Aorta (tissue), 5 donors: ENCODE measurements at regions not wholly inside any gene's neighbourhood (a gene's known extent, or its start where the extent isn't known, plus 50 kb on each side); places are given as distances from the start of the nearest gene placed in this dataset.

Experiments used
- ATAC-seq: fragments of 200-7000 bp; cut with Tn5 transposase; one replicate; pipeline ENCODE4 v1.9.1; 2022; ENCODE audit warnings: moderate library complexity; ENCODE audit not compliant: low FRiP score
- DNase-seq, 2 donors: peaks; one replicate each; pipeline ENCODE4 v3.0.0-alpha.2; 2020
- H3K27ac ChIP-seq, 2 donors: one replicate each; pipeline ENCODE4 v1.5.1; 2013; ENCODE audit warnings: low read length in 2 of 2, mild to moderate bottlenecking in 2 of 2, moderate library complexity in 2 of 2, control low read depth in 1 of 2, inconsistent platforms in 1 of 2, low read depth in 1 of 2
- H3K27me3 ChIP-seq, 2 donors: one replicate each; pipeline ENCODE4 v1.6.1; 2013; ENCODE audit warnings: control low read depth in 1 of 2, low read length in 1 of 2, mild to moderate bottlenecking in 1 of 2, moderate library complexity in 1 of 2; ENCODE audit not compliant: insufficient read depth in 2 of 2, control insufficient read depth in 1 of 2
- H3K36me3 ChIP-seq, 2 donors: one replicate each; pipeline ENCODE4 v1.6.1; 2013; ENCODE audit warnings: control low read depth in 1 of 2, low read length in 1 of 2, mild to moderate bottlenecking in 1 of 2; ENCODE audit not compliant: insufficient read depth in 2 of 2, control insufficient read depth in 1 of 2
- H3K4me1 ChIP-seq, 2 donors: one replicate each; pipeline ENCODE4 v1.6.1; 2013; ENCODE audit warnings: low read length in 2 of 2, control low read depth in 1 of 2, mild to moderate bottlenecking in 1 of 2, moderate library complexity in 1 of 2; ENCODE audit not compliant: insufficient read depth in 2 of 2, control insufficient read depth in 1 of 2
- H3K4me3 ChIP-seq, 2 donors: one replicate each; pipeline ENCODE4 v1.5.1; 2013; ENCODE audit warnings: low read length in 2 of 2, control low read depth in 1 of 2, mild to moderate bottlenecking in 1 of 2
- H3K9me3 ChIP-seq: one replicate; pipeline ENCODE4 v1.6.1; 2013; ENCODE audit warnings: mild to moderate bottlenecking, low read length; ENCODE audit not compliant: control insufficient read depth
- WGBS, 2 donors: extraction: QIAGEN DNeasy Blood & Tissue Kit; methylation state at CpG; one replicate each; pipeline ENCODE4 v1.1.7; 2013; 5-methylcytosine and 5-hydroxymethylcytosine counted together
- intact Hi-C, 2 donors: fragments of 100-400 bp; cut with DNase I; formaldehyde crosslinking; loops; one replicate each; pipeline versions ENCODE4 v1.14.2 to v1.15.0; 2022
- donor health status: healthy with polysubstance abuse.
- donor health status: Bipolar disorder and iron deficiency.
- donor health status: DM: no; HTN: no; CAD: no.
- donor health status: DM: no; HTN: no; CAD: no.
- donor health status: DM: yes; HTN: yes; CAD: no.

DNA sequence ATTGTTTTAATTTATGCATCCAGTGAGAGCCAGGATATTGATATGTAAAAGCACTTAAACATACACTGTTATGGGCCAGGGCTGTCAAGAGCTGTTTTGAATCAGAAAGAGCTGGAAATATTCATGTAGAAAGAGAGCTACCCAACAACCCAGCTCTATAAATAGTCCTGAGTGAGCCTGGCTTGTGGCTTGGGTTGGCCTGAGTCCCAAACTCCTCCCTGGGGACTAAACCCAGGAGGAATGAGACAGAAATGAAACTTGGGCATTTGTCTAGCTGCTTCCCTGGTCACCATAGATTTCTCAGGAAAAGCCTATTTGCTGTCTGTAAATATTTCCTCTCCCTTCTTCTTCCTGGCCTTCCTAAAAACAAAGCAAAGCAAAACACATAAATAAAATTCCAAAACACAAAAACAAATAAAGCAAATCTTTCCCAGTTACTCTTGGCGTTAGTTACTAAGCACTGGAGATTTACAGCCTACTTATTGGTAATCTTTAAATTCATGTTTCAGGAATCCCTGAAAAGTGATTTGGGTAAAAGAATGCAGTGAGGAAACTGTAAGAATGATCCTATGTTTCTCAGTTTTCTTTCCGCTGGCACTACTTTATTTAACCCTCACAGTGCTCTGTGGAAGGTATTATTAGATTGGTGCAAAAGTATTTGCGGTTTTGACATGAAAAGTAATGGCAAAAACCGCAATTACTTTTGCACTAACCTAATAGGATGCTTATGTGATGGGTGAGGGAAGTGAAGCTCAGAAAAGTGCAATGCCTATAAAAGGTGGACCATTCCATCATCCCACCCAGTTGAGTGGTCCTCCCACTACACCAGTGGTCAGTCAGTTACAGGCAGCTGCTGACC is 111.8 kb downstream of the CARTPT start:
- H3K4me3 ChIP-seq, result no peak overlapping the region

DNA sequence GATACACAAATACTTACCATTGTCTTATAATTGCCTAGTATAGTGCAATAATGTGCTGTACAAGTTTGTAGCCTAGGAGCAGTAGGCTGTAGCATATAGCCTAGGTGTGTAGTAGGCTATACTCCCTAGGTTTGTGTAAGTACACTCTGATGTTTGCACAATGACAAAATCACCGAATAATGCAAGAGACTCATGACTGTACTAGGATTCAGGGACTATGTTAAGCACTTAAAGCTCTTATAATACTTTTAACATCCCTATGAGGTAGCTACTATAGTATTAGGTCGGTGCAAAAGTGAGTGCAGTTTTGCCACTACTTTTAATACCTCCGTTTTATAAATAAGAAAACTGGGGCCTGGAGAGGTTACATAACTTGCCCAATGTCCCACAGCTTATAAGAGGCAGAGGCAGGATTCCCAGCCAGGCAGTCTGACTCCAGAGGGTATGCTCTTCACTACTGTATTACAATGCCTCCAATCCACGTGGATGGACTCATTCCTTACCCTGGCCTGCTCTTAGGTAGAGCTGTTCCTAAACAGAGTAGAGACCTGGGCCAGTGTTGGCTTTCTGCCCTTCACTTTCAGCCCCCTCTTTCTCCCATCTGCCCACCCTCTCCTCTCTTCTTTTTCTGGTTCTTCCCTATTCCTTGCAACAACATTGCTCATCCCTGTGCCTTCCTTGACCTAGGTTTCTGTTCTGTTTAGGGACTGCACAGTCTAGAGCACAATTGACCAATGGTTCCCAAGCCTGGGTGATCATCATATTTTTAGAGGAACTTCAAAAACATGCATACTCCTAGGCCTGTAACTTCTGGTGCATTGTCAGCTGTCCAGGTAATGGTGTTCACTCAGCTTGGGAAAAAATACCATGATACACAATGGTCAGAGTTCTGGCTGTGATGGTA is 114.0 kb downstream of the CARTPT start:
- no peak overlapping the region for H3K27ac ChIP-seq
- no peaks in the 10 kb centered on the region for H3K36me3 ChIP-seq
- ATAC-seq (no peak), DNase-seq (no peak)
- intact Hi-C loops, result no loop called here
- 61 to 63% methylated on average over 4 of the region's 4 CpGs for WGBS, 2 donors
- no peaks in the 10 kb centered on the region for H3K27me3 ChIP-seq
- H3K9me3 ChIP-seq, result no peaks in the 10 kb centered on the region
- H3K4me1 ChIP-seq, result no peaks in the 10 kb centered on the region
- no peak overlapping the region for H3K4me3 ChIP-seq

More for the DNA sequence above, 111.8 kb downstream of the CARTPT start:
- no peaks in the 10 kb centered on the region for H3K36me3 ChIP-seq
- 10 to 12% methylated on average over 4 of the region's 4 CpGs for WGBS, 2 donors
- H3K27ac ChIP-seq, result peak overlapping the region in 1 of 2 donors; percentile 73
- no peaks in the 10 kb centered on the region for H3K9me3 ChIP-seq
- no peaks in the 10 kb centered on the region for H3K27me3 ChIP-seq
- intact Hi-C loops, result no loop called here
- ATAC-seq (peak; percentile 83), DNase-seq (peak; percentile 90 to 95)
- no peaks in the 10 kb centered on the region for H3K4me1 ChIP-seq

DNA sequence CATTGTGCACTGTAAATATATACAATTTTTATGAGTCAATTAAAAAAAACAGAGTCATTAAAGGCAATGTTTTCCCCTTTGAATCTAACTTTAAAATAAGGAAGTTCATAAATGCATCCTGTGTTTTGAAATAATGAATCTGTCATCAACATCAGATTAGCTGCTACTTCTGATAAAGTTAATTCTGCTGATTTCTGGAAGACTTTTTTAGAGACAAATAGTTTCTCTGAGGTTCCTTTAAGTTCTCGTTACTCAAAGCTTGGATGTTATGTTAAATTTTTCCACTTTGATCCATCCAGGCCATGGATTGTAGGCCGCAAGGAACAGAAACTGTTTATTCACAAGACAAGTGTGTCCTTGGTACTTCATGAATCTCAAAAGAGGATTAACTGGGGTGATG is 115.5 kb downstream of the CARTPT start:
- Histone ChIP-seq H3K9me3 (no peaks in the 10 kb centered on the region), H3K4me3 (no peak overlapping the region), H3K27ac (no peak overlapping the region), H3K4me1 (no peaks in the 10 kb centered on the region), H3K27me3 (no peaks in the 10 kb centered on the region), H3K36me3 (no peaks in the 10 kb centered on the region)
- intact Hi-C loops, result no loop called here
- WGBS, 2 donors, result 80 to 84% methylated on average over 2 of the region's 2 CpGs
- ATAC-seq, result no peak
- DNase-seq, result no peak

DNA sequence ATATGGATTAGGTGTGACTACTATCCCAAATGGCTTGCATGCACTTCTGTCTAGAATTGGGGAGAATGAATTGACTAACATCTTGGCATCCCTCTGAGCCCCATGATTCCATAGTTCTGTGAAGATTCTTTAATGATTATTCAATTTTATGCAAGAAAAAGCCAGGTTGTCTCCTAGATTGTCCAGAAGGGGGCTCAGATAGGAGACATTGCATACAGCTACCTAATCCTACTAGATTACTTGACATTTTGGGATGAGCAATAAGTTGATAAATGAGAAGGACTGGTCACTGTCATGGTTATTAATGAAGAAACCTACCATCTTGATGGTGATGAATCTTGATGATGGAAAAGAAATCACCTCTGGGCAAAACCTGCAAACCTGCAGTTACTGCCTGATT is 117.0 kb downstream of the CARTPT start:
- no peak for ATAC-seq

DNA sequence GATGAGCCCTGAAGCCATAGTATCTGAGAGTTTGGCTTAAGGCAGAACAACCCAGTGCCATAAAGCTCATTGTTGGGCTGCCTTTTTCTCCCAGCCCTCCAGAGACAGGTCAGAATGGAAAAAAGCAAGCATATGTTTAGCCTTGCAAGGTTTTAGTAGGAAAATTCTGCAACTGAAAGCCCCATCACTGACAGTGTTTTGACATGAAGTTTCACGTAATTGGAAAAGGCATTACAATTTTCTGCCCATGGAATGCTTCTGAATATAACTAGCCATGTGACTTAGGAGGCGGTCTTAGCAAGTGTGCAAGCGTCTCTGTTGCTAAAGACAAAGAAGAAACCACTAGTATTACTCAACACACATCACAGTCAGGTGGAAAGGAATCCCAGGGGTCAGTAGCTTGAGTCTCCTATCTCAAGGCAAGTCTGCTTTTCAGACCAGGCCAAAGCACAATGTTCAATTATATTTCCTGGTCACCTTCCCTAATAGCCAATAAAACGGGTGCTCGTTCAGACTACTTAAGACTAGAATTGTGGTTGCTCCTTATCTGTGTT is 117.6 kb downstream of the CARTPT start:
- 78 to 82% methylated on average over 5 of the region's 5 CpGs for WGBS, 2 donors
- no peak for ATAC-seq
- no peak for DNase-seq
- intact Hi-C loops, result no loop called here
- Histone ChIP-seq H3K36me3 (no peaks in the 10 kb centered on the region), H3K9me3 (no peaks in the 10 kb centered on the region), H3K4me1 (no peaks in the 10 kb centered on the region), H3K4me3 (no peak overlapping the region), H3K27me3 (no peaks in the 10 kb centered on the region), H3K27ac (no peak overlapping the region)

More for the DNA sequence above, 117.0 kb downstream of the CARTPT start:
- Histone ChIP-seq H3K4me1 (no peaks in the 10 kb centered on the region), H3K9me3 (no peaks in the 10 kb centered on the region), H3K4me3 (no peak overlapping the region), H3K36me3 (no peaks in the 10 kb centered on the region), H3K27me3 (no peaks in the 10 kb centered on the region), H3K27ac (no peak overlapping the region)
- intact Hi-C loops, result no loop called here
- DNase-seq, result no peak

DNA sequence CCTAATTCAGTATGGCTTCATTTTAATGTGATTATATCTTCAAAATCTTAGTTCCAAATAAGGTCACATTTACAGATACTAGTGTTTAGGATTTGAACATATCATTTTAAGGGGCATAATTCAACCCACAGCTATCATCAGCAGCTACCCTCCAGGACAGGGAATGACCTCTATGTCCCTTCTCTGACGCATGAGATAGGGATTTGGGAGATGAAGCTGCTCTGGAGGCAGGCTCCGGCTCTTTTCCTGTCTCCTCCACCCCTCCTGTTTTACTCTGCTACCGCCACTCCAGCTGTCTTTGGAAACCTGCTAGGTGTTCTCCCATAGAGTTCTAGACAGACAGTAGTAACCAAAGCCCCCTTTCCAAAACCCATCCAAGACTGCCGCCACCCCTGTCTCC is 119.2 kb downstream of the CARTPT start:
- no peaks in the 10 kb centered on the region for H3K36me3 ChIP-seq
- no peaks in the 10 kb centered on the region for H3K9me3 ChIP-seq
- ATAC-seq, result no peak
- no peak for DNase-seq
- H3K4me1 ChIP-seq, result no peaks in the 10 kb centered on the region
- intact Hi-C loops, result no loop called here
- H3K27ac ChIP-seq, result no peak overlapping the region
- no peak overlapping the region for H3K4me3 ChIP-seq
- H3K27me3 ChIP-seq, result no peaks in the 10 kb centered on the region
- WGBS, 2 donors, result 95 to 97% methylated on average over 4 of the region's 4 CpGs

DNA sequence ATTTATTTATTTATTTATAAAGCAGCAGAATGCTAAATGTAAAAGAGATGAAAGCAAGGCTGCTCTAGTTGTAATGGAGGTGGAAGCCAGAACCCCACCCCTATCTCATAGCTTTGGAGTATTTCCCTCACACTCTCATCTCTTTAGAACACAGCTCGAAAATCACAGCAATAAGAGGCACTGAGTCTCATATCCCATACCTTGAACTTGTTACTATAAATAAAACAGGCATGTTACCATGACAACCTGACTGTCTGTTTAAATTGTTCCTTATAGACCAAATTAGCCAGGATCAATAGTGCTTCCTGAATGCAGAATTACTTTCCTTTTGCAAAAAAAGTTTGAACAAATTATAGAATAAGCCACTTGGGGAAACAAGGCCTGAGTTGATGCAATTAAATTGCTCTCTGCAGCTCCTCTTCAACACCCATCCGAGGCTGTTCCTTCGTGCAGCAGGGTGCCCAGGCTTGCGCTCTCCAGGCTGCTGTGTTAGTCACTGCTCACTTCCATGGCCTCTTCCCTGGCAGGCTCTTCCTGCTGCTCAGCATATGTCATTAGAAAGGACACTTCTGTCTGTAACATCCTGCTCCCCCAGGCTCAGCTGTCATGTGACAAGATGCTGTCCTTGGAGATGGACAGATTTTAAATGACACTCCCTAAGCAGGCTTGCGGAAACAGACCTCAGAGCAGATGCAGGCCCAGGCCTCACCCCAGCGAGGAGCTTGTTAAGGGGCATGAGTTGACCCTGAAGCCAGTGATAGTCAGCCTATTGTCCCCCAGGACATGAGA is 120.2 kb downstream of the CARTPT start:
- Histone ChIP-seq H3K27me3 (no peaks in the 10 kb centered on the region), H3K27ac (no peak overlapping the region), H3K36me3 (no peaks in the 10 kb centered on the region), H3K4me3 (no peak overlapping the region), H3K4me1 (no peaks in the 10 kb centered on the region), H3K9me3 (no peaks in the 10 kb centered on the region)
- WGBS, 2 donors, result 93 to 94% methylated on average over 6 of the region's 6 CpGs
- ATAC-seq, result no peak
- intact Hi-C loops, result no loop called here
- no peak for DNase-seq

DNA sequence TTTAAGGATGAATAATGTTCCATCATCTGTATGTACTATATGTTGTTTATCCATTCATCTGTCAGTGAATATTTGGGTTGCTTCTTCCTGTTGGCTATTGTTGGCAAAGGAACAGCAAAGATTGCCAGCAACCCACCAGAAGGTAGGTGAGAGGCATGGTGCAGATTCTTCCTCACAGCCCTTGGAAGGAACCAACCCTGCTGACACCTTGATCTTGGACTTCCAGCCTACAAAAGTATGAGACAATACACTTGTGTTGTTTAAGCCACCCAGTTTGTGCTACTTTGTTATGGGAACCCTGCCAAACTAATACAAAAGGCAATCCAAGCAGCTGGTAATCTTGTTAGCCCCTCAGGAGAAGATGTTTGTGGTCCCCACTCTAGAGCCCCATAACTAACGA is 122.0 kb downstream of the CARTPT start:
- Histone ChIP-seq H3K9me3 (no peaks in the 10 kb centered on the region), H3K4me1 (no peaks in the 10 kb centered on the region), H3K36me3 (no peaks in the 10 kb centered on the region), H3K4me3 (no peak overlapping the region), H3K27ac (no peak overlapping the region), H3K27me3 (no peaks in the 10 kb centered on the region)
- intact Hi-C loops, result no loop called here
- whole genome bisulfite sequencing, 2 donors, result 98 to 100% methylated on average over 1 of the region's 1 CpG
- ATAC-seq (no peak), DNase-seq (no peak)
